ENCODE measurements at regions not wholly inside any gene's neighbourhood (a gene's known extent, or its start where the extent isn't known, plus 50 kb on each side); places are given as distances from the start of the nearest gene placed in this dataset.

DNA sequence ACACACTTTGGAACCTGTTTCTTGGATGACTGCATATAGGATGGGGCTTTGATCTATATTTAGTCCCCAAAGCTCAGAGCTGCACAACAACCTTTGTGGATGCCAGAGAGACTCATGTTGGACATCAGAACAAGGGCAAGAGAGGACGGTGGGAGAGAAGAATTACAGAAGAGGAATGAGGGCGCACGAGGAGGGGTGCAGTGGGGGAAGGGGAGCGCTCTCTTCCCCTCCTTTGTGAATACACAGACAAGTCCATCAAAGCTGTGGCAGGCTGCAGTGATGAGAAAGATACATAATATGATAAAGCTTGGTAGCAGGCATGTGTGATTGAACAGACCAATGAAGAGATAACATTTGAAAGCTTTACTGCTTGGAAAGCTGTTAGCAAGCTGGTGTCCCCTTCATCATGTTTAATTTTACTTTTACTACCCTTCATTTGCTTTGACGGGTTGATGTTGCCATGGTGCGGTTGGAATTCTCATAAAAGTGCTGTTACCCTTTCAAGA is 857.8 kb downstream of the KCNMA1 start:
- TF ChIP-seq, protein P1, sequence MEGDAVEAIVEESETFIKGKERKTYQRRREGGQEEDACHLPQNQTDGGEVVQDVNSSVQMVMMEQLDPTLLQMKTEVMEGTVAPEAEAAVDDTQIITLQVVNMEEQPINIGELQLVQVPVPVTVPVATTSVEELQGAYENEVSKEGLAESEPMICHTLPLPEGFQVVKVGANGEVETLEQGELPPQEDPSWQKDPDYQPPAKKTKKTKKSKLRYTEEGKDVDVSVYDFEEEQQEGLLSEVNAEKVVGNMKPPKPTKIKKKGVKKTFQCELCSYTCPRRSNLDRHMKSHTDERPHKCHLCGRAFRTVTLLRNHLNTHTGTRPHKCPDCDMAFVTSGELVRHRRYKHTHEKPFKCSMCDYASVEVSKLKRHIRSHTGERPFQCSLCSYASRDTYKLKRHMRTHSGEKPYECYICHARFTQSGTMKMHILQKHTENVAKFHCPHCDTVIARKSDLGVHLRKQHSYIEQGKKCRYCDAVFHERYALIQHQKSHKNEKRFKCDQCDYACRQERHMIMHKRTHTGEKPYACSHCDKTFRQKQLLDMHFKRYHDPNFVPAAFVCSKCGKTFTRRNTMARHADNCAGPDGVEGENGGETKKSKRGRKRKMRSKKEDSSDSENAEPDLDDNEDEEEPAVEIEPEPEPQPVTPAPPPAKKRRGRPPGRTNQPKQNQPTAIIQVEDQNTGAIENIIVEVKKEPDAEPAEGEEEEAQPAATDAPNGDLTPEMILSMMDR (IDR thresholded peaks at IDR 0.05) = no peak
- no peak for TF ChIP-seq POLR2A (IDR thresholded peaks at IDR 0.05)
- no peak for TF ChIP-seq EP300 (IDR thresholded peaks at IDR 0.05)
